ENCODE measurements at regions not wholly inside any gene's neighbourhood (a gene's known extent, or its start where the extent isn't known, plus 50 kb on each side); places are given as distances from the start of the nearest gene placed in this dataset.

- Mint-ChIP-seq H3K36me3 (no peaks in the 10 kb centered on the region), H3K27ac (no peak overlapping the region), H3K9me3 (no peaks in the 10 kb centered on the region)
- ATAC-seq (no peak), DNase-seq (ENCODE audit: low spot score in 2 of 2) (no peak)
These were observed 649.4 kb upstream of the SLC8A1 start for GRCh38 chr2:41101281-41101680.

GRCh38 chr2:41109744-41110143, 657.9 kb upstream of the SLC8A1 start:
- no peak for DNase-seq (ENCODE audit: low spot score in 2 of 2)
- no peaks in the 10 kb centered on the region for H3K36me3 Mint-ChIP-seq
- peaks cover 0 to 7% of the 10 kb centered on the region in 2 donors for H3K9me3 Mint-ChIP-seq
- H3K27ac Mint-ChIP-seq, result no peak overlapping the region
- ATAC-seq, result no peak

GRCh38 chr2:41111836-41112627, 660.1 kb upstream of the SLC8A1 start:
- Mint-ChIP-seq H3K9me3 (peaks cover 0 to 7% of the 10 kb centered on the region in 2 donors), H3K36me3 (no peaks in the 10 kb centered on the region), H3K27ac (no peak overlapping the region)
- DNase-seq (ENCODE audit: low spot score in 2 of 2) (no peak), ATAC-seq (no peak)

GRCh38 chr2:41116106-41116797, 664.4 kb upstream of the SLC8A1 start:
- peaks cover 0 to 7% of the 10 kb centered on the region in 2 donors for H3K9me3 Mint-ChIP-seq
- DNase-seq (ENCODE audit: low spot score in 2 of 2), result no peak

GRCh38 chr2:41119489-41119888, 667.6 kb upstream of the SLC8A1 start:
- ATAC-seq, result no peak
- no peaks in the 10 kb centered on the region for H3K36me3 Mint-ChIP-seq

More at GRCh38 chr2:41116106-41116797, 664.4 kb upstream of the SLC8A1 start:
- H3K36me3 Mint-ChIP-seq, result no peaks in the 10 kb centered on the region
- ATAC-seq, result no peak
- H3K27ac Mint-ChIP-seq, result no peak overlapping the region

GRCh38 chr2:41123341-41123740, 671.5 kb upstream of the SLC8A1 start:
- Mint-ChIP-seq H3K27ac (no peak overlapping the region), H3K36me3 (no peaks in the 10 kb centered on the region), H3K9me3 (peaks cover 14 to 27% of the 10 kb centered on the region in 2 donors)
- ATAC-seq (no peak), DNase-seq (ENCODE audit: low spot score in 2 of 2) (no peak)

More at GRCh38 chr2:41119489-41119888, 667.6 kb upstream of the SLC8A1 start:
- DNase-seq (ENCODE audit: low spot score in 2 of 2), result no peak
- no peak overlapping the region for H3K27ac Mint-ChIP-seq
- H3K9me3 Mint-ChIP-seq, result peaks cover 13 to 15% of the 10 kb centered on the region in 2 donors

GRCh38 chr2:41127351-41127750, 675.5 kb upstream of the SLC8A1 start:
- H3K27ac Mint-ChIP-seq, result no peak overlapping the region
- DNase-seq (ENCODE audit: low spot score in 2 of 2) (no peak), ATAC-seq (no peak)
- H3K36me3 Mint-ChIP-seq, result no peaks in the 10 kb centered on the region
- H3K9me3 Mint-ChIP-seq, result peaks cover 14 to 27% of the 10 kb centered on the region in 2 donors

GRCh38 chr2:41129988-41130387, 678.1 kb upstream of the SLC8A1 start:
- peaks cover 0 to 12% of the 10 kb centered on the region in 2 donors for H3K9me3 Mint-ChIP-seq
- DNase-seq (ENCODE audit: low spot score in 2 of 2), result no peak
- H3K36me3 Mint-ChIP-seq, result no peaks in the 10 kb centered on the region
- ATAC-seq, result no peak
- no peak overlapping the region for H3K27ac Mint-ChIP-seq

GRCh38 chr2:41137031-41137430, 685.1 kb upstream of the SLC8A1 start:
- H3K27ac Mint-ChIP-seq, result no peak overlapping the region
- H3K36me3 Mint-ChIP-seq, result no peaks in the 10 kb centered on the region
- H3K9me3 Mint-ChIP-seq, result no peaks in the 10 kb centered on the region
- ATAC-seq (no peak), DNase-seq (ENCODE audit: low spot score in 2 of 2) (no peak)

GRCh38 chr2:41141146-41141791, 689.4 kb upstream of the SLC8A1 start:
- Mint-ChIP-seq H3K36me3 (no peaks in the 10 kb centered on the region), H3K27ac (no peak overlapping the region)
- no peak for DNase-seq (ENCODE audit: low spot score in 2 of 2)

GRCh38 chr2:41142478-41142877, 690.6 kb upstream of the SLC8A1 start:
- no peaks in the 10 kb centered on the region for H3K36me3 Mint-ChIP-seq
- no peak for DNase-seq (ENCODE audit: low spot score in 2 of 2)
- no peak for ATAC-seq
- H3K27ac Mint-ChIP-seq, result no peak overlapping the region
- H3K9me3 Mint-ChIP-seq, result peaks cover 0 to 4% of the 10 kb centered on the region in 2 donors

More at GRCh38 chr2:41141146-41141791, 689.4 kb upstream of the SLC8A1 start:
- ATAC-seq, result no peak
- H3K9me3 Mint-ChIP-seq, result peaks cover 0 to 4% of the 10 kb centered on the region in 2 donors

GRCh38 chr2:41145066-41145465, 693.2 kb upstream of the SLC8A1 start:
- peaks cover 0 to 4% of the 10 kb centered on the region in 2 donors for H3K9me3 Mint-ChIP-seq
- no peaks in the 10 kb centered on the region for H3K36me3 Mint-ChIP-seq
- H3K27ac Mint-ChIP-seq, result no peak overlapping the region
- ATAC-seq, result no peak
- DNase-seq (ENCODE audit: low spot score in 2 of 2), result no peak

GRCh38 chr2:41149054-41149453, 697.2 kb upstream of the SLC8A1 start:
- no peak overlapping the region for H3K27ac Mint-ChIP-seq
- H3K9me3 Mint-ChIP-seq, result peaks cover 0 to 4% of the 10 kb centered on the region in 2 donors
- no peaks in the 10 kb centered on the region for H3K36me3 Mint-ChIP-seq
- ATAC-seq, result no peak
- no peak for DNase-seq (ENCODE audit: low spot score in 2 of 2)

GRCh38 chr2:41151746-41152145, 699.9 kb upstream of the SLC8A1 start:
- DNase-seq (ENCODE audit: low spot score in 2 of 2) (no peak), ATAC-seq (no peak)
- no peak overlapping the region for H3K27ac Mint-ChIP-seq
- H3K36me3 Mint-ChIP-seq, result peaks cover 0 to under 1% of the 10 kb centered on the region in 2 donors
- peaks cover under 1 to 2% of the 10 kb centered on the region in 2 donors for H3K9me3 Mint-ChIP-seq

GRCh38 chr2:41152318-41152717, 700.4 kb upstream of the SLC8A1 start:
- ATAC-seq, result no peak
- no peak for DNase-seq (ENCODE audit: low spot score in 2 of 2)
- Mint-ChIP-seq H3K36me3 (peaks cover 0 to 6% of the 10 kb centered on the region in 2 donors), H3K27ac (no peak overlapping the region), H3K9me3 (peaks cover 6 to 8% of the 10 kb centered on the region in 2 donors)

- DNase-seq (ENCODE audit: low spot score in 2 of 2) (no peak), ATAC-seq (no peak)
- H3K27ac Mint-ChIP-seq, result no peak overlapping the region
- peaks cover 6 to 17% of the 10 kb centered on the region in 2 donors for H3K9me3 Mint-ChIP-seq
- H3K36me3 Mint-ChIP-seq, result peaks cover 0 to 6% of the 10 kb centered on the region in 2 donors
These were observed 708.5 kb upstream of the SLC8A1 start for GRCh38 chr2:41160439-41160838.

- no peak overlapping the region for H3K27ac Mint-ChIP-seq
- no peaks in the 10 kb centered on the region for H3K36me3 Mint-ChIP-seq
- H3K9me3 Mint-ChIP-seq, result peaks cover 0 to 5% of the 10 kb centered on the region in 2 donors
- ATAC-seq (no peak), DNase-seq (ENCODE audit: low spot score in 2 of 2) (no peak)
These were observed 715.1 kb upstream of the SLC8A1 start for GRCh38 chr2:41167014-41167413.
